ENCODE measurements at regions not wholly inside any gene's neighbourhood (a gene's known extent, or its start where the extent isn't known, plus 50 kb on each side); places are given as distances from the start of the nearest gene placed in this dataset.

- no TSS peak for BruUV-seq (replicated peaks)
- Histone ChIP-seq H3K4me3 (ENCODE audit: low read depth, low read length, poor library complexity, severe bottlenecking) (no peak overlapping the region), H3K4me1 (ENCODE audit: insufficient read depth, low read length, poor library complexity, severe bottlenecking) (no peaks in the 10 kb centered on the region), H3K27ac (ENCODE audit: low read depth, low read length, poor library complexity, severe bottlenecking) (no peak overlapping the region), H3K27me3 (replicated peaks; ENCODE audit: insufficient read depth, low read depth, low read length, poor library complexity) (peaks cover 51% of the 10 kb centered on the region), H3K9me3 (ENCODE audit: low read depth, low read length, poor library complexity, severe bottlenecking) (no peaks in the 10 kb centered on the region), H3K36me3 (ENCODE audit: insufficient read depth, low read length, poor library complexity, severe bottlenecking) (no peaks in the 10 kb centered on the region)
- no peak for DNase-seq (ENCODE audit: low spot score)
- ChIA-PET POLR2A (ENCODE audit: low non-redundant PET) (no interaction called here), CTCF (no interaction called here)
- TF ChIP-seq CTCF (conservative IDR thresholded peaks at IDR 0.05; ENCODE audit: low read depth, low read length) (no peak), EZH2 (IDR thresholded peaks at IDR 0.05; ENCODE audit: borderline replicate concordance, low read depth, low read length, poor library complexity, severe bottlenecking) (no peak)
- intact Hi-C loops (cut with micrococcal nuclease; ENCODE audit: unreplicated experiment) = no loop called here
Measured at GRCh38 chr7:152979376-152979775, 219.8 kb downstream of the ACTR3B start.

- Histone ChIP-seq H3K27me3 (replicated peaks; ENCODE audit: insufficient read depth, low read depth, low read length, poor library complexity) (peaks cover 22% of the 10 kb centered on the region), H3K4me1 (ENCODE audit: insufficient read depth, low read length, poor library complexity, severe bottlenecking) (no peaks in the 10 kb centered on the region), H3K27ac (ENCODE audit: low read depth, low read length, poor library complexity, severe bottlenecking) (no peak overlapping the region), H3K9me3 (ENCODE audit: low read depth, low read length, poor library complexity, severe bottlenecking) (no peaks in the 10 kb centered on the region), H3K36me3 (ENCODE audit: insufficient read depth, low read length, poor library complexity, severe bottlenecking) (no peaks in the 10 kb centered on the region), H3K4me3 (ENCODE audit: low read depth, low read length, poor library complexity, severe bottlenecking) (no peak overlapping the region)
- no TSS peak for BruUV-seq (replicated peaks)
- intact Hi-C loops (cut with micrococcal nuclease; ENCODE audit: unreplicated experiment) = no loop called here
- ChIA-PET CTCF (no interaction called here), POLR2A (ENCODE audit: low non-redundant PET) (no interaction called here)
- DNase-seq (ENCODE audit: low spot score) = no peak
- no peak for TF ChIP-seq EZH2 (IDR thresholded peaks at IDR 0.05; ENCODE audit: borderline replicate concordance, low read depth, low read length, poor library complexity, severe bottlenecking)
- TF ChIP-seq CTCF (conservative IDR thresholded peaks at IDR 0.05; ENCODE audit: low read depth, low read length) = no peak
Measured at GRCh38 chr7:152984421-152984820, 224.9 kb downstream of the ACTR3B start.

DNA sequence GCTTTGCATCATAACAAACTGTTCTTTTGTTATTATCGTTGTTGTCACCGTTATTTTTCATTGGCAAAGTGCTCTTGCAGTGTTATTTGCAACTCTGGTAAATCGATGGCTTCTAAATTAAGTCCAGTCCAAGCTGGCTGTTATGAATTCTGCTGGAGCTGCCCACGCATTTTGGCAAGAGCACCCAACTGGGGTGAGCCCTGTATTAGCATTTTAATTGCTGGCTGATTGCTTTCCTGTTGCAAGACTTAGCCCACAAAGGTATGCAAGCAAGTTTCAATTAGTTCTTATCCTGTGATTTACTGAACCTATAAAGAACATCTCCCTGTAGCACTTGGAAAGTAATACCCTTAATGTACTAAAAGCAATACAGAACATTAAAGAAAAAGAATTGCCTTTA is 226.8 kb downstream of the ACTR3B start:
- TF ChIP-seq EZH2 (IDR thresholded peaks at IDR 0.05; ENCODE audit: borderline replicate concordance, low read depth, low read length, poor library complexity, severe bottlenecking) (no peak), CTCF (conservative IDR thresholded peaks at IDR 0.05; ENCODE audit: low read depth, low read length) (no peak)
- DNase-seq (ENCODE audit: low spot score) = no peak
- Histone ChIP-seq H3K4me3 (ENCODE audit: low read depth, low read length, poor library complexity, severe bottlenecking) (no peak overlapping the region), H3K4me1 (ENCODE audit: insufficient read depth, low read length, poor library complexity, severe bottlenecking) (no peaks in the 10 kb centered on the region), H3K27me3 (replicated peaks; ENCODE audit: insufficient read depth, low read depth, low read length, poor library complexity) (peaks cover 11% of the 10 kb centered on the region), H3K9me3 (ENCODE audit: low read depth, low read length, poor library complexity, severe bottlenecking) (no peaks in the 10 kb centered on the region), H3K27ac (ENCODE audit: low read depth, low read length, poor library complexity, severe bottlenecking) (no peak overlapping the region), H3K36me3 (ENCODE audit: insufficient read depth, low read length, poor library complexity, severe bottlenecking) (no peaks in the 10 kb centered on the region)
- BruUV-seq (replicated peaks) = no TSS peak
- intact Hi-C loops (cut with micrococcal nuclease; ENCODE audit: unreplicated experiment) = no loop called here
- POLR2A ChIA-PET (ENCODE audit: low non-redundant PET) = no interaction called here
- CTCF ChIA-PET = no interaction called here

Data from A673 (cell line).